PC-3 (cell line): ENCODE measurements at regions not wholly inside any gene's neighbourhood (a gene's known extent, or its start where the extent isn't known, plus 50 kb on each side); places are given as distances from the start of the nearest gene placed in this dataset.

Source experiments
- ATAC-seq: fragments of 200-7000 bp; cut with Tn5 transposase; 2 replicates; pipeline ENCODE4 v1.9.1; 2020; ENCODE audit warnings: mild to moderate bottlenecking, moderate library complexity
- BruUV-seq: library from RNA; stranded (reverse); fragments of 400-500 nt; replicated peaks from 2 replicates; lab custom pipeline; 2021; lab: Mats Ljungman, UMichigan
- CTCF ChIA-PET: fragments of 300-600 bp; sonication (Branson Sonifier 250); formaldehyde crosslinking; loops from one replicate; lab custom pipeline; 2022; ENCODE audit warnings: antibody characterized with exemption; lab: Charles Lee
- POLR2A ChIA-PET: fragments of 300-600 bp; sonication (Branson Sonifier 250); formaldehyde crosslinking; loops from one replicate; lab custom pipeline; 2022; ENCODE audit warnings: antibody characterized with exemption; ENCODE audit not compliant: unreplicated experiment; lab: Charles Lee
- DNase-seq: peaks from one replicate; pipeline ENCODE4 v3.0.0-alpha.2; 2015
- H2AFZ ChIP-seq: fragments of 300-600 bp; sonication (generic); 2 replicates; pipeline ENCODE4 v1.6.0; 2016; ENCODE audit warnings: antibody characterized with exemption, low read length
- H3F3A ChIP-seq: fragments of 300-600 bp; sonication (generic); one replicate; pipeline ENCODE4 v1.6.0; 2017; ENCODE audit warnings: antibody characterized with exemption, low read length, control low read depth, mild to moderate bottlenecking; ENCODE audit not compliant: unreplicated experiment
- H3K27ac ChIP-seq: fragments of 300-600 bp; sonication (generic); 2 replicates; pipeline ENCODE4 v1.5.1; 2016; ENCODE audit warnings: mild to moderate bottlenecking, low read length
- H3K27me3 ChIP-seq: fragments of 300-600 bp; sonication (generic); 2 replicates; pipeline ENCODE4 v1.6.1; 2016; ENCODE audit warnings: low read length, mixed read lengths
- H3K36me3 ChIP-seq: fragments of 300-600 bp; sonication (generic); 2 replicates; pipeline ENCODE4 v1.6.1; 2016; ENCODE audit warnings: low read depth, mixed run types, low read length, mixed read lengths
- H3K4me1 ChIP-seq: fragments of 300-600 bp; sonication (generic); 2 replicates; pipeline ENCODE4 v1.5.1; 2016; ENCODE audit warnings: low read length; ENCODE audit not compliant: insufficient read depth
- H3K4me2 ChIP-seq: fragments of 300-600 bp; sonication (generic); 2 replicates; pipeline ENCODE4 v1.6.0; 2016; ENCODE audit warnings: low read length
- H3K4me3 ChIP-seq: fragments of 300-600 bp; sonication (generic); 2 replicates; pipeline ENCODE4 v1.5.1; 2016; ENCODE audit warnings: mild to moderate bottlenecking, low read length, mixed read lengths
- H3K79me2 ChIP-seq: fragments of 300-600 bp; sonication (generic); 2 replicates; pipeline ENCODE4 v1.6.1; 2017; ENCODE audit warnings: low read length, mixed read lengths
- H3K9ac ChIP-seq: fragments of 300-600 bp; sonication (generic); 2 replicates; pipeline ENCODE4 v1.6.0; 2016; ENCODE audit warnings: mild to moderate bottlenecking, low read length
- H3K9me2 ChIP-seq: fragments of 300-600 bp; sonication (generic); replicated peaks from 2 replicates; pipeline ENCODE4 v1.6.1; 2016; ENCODE audit warnings: mixed run types, low read length, mixed read lengths
- H3K9me3 ChIP-seq: fragments of 300-600 bp; sonication (generic); 2 replicates; pipeline ENCODE4 v1.6.1; 2016; ENCODE audit warnings: low read length, mixed read lengths
- H4K20me1 ChIP-seq: fragments of 300-600 bp; sonication (generic); 2 replicates; pipeline ENCODE4 v1.6.1; 2016; ENCODE audit warnings: low read length, mixed read lengths
- EZH2 ChIP-seq: fragments of 300-600 bp; sonication (generic); IDR thresholded peaks from one replicate; pipeline ENCODE4 v1.6.1; 2017; ENCODE audit warnings: antibody characterized with exemption, mild to moderate bottlenecking, low read length; ENCODE audit not compliant: unreplicated experiment
- EZH2phosphoT487 ChIP-seq: fragments of 300-600 bp; sonication (generic); IDR thresholded peaks from 2 replicates; pipeline ENCODE4 v1.6.1; 2018; ENCODE audit warnings: mild to moderate bottlenecking, antibody characterized with exemption, low read length, borderline replicate concordance
- intact Hi-C: fragments of 100-400 bp; cut with micrococcal nuclease; formaldehyde crosslinking; loops from 2 replicates; pipeline ENCODE4 v1.9.0; 2023
- TF ChIP-seq, protein P1 (sequence below): fragments of 300-600 bp; sonication (generic); conservative IDR thresholded peaks from 2 replicates; pipeline ENCODE4 v1.5.1; 2017; ENCODE audit warnings: antibody characterized with exemption, low read depth, mild to moderate bottlenecking, low read length

GRCh38 chr5:117761186-117761585, 1186.6 kb upstream of the SEMA6A start:
- Histone ChIP-seq H3K9ac (no peak overlapping the region), H3K4me2 (no peak overlapping the region), H3F3A (no peaks in the 10 kb centered on the region), H3K9me3 (no peaks in the 10 kb centered on the region), H3K27ac (no peak overlapping the region), H3K27me3 (no peaks in the 10 kb centered on the region), H3K4me3 (no peak overlapping the region), H3K79me2 (no peaks in the 10 kb centered on the region), H3K36me3 (no peaks in the 10 kb centered on the region), H4K20me1 (no peaks in the 10 kb centered on the region), H3K4me1 (no peaks in the 10 kb centered on the region), H2AFZ (no peak overlapping the region), H3K9me2 (no peaks in the 10 kb centered on the region)
- POLR2A ChIA-PET: no interaction called here
- ATAC-seq: no peak
- intact Hi-C loops: no loop called here
- BruUV-seq: no TSS peak
- no peak for DNase-seq
- TF ChIP-seq EZH2 (no peak), EZH2phosphoT487 (no peak)
- TF ChIP-seq, protein P1, sequence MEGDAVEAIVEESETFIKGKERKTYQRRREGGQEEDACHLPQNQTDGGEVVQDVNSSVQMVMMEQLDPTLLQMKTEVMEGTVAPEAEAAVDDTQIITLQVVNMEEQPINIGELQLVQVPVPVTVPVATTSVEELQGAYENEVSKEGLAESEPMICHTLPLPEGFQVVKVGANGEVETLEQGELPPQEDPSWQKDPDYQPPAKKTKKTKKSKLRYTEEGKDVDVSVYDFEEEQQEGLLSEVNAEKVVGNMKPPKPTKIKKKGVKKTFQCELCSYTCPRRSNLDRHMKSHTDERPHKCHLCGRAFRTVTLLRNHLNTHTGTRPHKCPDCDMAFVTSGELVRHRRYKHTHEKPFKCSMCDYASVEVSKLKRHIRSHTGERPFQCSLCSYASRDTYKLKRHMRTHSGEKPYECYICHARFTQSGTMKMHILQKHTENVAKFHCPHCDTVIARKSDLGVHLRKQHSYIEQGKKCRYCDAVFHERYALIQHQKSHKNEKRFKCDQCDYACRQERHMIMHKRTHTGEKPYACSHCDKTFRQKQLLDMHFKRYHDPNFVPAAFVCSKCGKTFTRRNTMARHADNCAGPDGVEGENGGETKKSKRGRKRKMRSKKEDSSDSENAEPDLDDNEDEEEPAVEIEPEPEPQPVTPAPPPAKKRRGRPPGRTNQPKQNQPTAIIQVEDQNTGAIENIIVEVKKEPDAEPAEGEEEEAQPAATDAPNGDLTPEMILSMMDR: no peak
- CTCF ChIA-PET: no interaction called here

DNA sequence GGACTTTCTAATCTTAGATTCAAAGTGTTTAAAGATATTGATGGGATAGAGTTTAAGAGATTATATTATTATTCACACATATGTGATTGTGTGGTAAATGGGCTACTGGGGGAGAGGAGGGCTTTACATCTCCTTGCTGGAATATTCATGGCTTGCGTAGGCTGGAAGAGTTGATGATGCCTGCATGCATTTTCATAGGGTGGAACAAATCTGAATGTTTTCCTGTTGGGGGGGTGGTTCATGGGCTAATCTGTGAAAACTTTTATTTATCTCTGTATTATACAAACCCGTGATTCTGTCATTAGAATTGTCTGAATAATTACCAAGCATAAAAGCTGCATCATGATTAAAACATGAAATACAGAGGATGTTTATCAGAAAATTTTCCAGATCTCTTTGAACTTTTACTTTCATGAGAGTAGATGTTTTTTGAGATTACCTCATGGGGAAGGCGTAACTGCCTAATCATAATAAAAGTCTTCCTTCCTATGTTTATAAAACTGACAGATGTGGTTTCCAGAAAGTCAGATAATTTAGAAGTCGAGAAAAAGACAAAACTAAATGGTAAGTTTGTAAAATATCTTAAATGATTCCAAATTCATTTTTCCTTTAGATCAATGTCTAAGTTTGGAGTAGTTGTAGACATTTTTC, 1185.4 kb upstream of the SEMA6A start:
- no peak for DNase-seq
- CTCF ChIA-PET: no interaction called here
- no peaks in the 10 kb centered on the region for H3K4me1 ChIP-seq
- H3K4me3 ChIP-seq: no peak overlapping the region
- TF ChIP-seq, protein P1: no peak
- TF ChIP-seq EZH2phosphoT487 (no peak), EZH2 (no peak)
- intact Hi-C loops: no loop called here
- no peak for ATAC-seq
- no peaks in the 10 kb centered on the region for H4K20me1 ChIP-seq
- no peaks in the 10 kb centered on the region for H3K36me3 ChIP-seq
- no peak overlapping the region for H3K9ac ChIP-seq
- H3K9me2 ChIP-seq: no peaks in the 10 kb centered on the region
- POLR2A ChIA-PET: no interaction called here
- BruUV-seq: no TSS peak
- H3K79me2 ChIP-seq: no peaks in the 10 kb centered on the region
- H3F3A ChIP-seq: no peaks in the 10 kb centered on the region
- H3K9me3 ChIP-seq: no peaks in the 10 kb centered on the region
- no peak overlapping the region for H2AFZ ChIP-seq
- H3K27me3 ChIP-seq: no peaks in the 10 kb centered on the region
- no peak overlapping the region for H3K27ac ChIP-seq
- no peak overlapping the region for H3K4me2 ChIP-seq

GRCh38 chr5:117752403-117752802, 1177.8 kb upstream of the SEMA6A start:
- Histone ChIP-seq H3K9ac (no peak overlapping the region), H3K4me1 (no peaks in the 10 kb centered on the region), H3K4me2 (no peak overlapping the region), H3K36me3 (no peaks in the 10 kb centered on the region), H3K9me3 (no peaks in the 10 kb centered on the region), H3K27me3 (no peaks in the 10 kb centered on the region), H2AFZ (no peak overlapping the region), H4K20me1 (no peaks in the 10 kb centered on the region), H3K27ac (no peak overlapping the region), H3F3A (no peaks in the 10 kb centered on the region), H3K79me2 (no peaks in the 10 kb centered on the region), H3K9me2 (no peaks in the 10 kb centered on the region), H3K4me3 (no peak overlapping the region)
- ATAC-seq: no peak
- no TSS peak for BruUV-seq
- CTCF ChIA-PET: no interaction called here
- intact Hi-C loops: no loop called here
- DNase-seq: no peak
- TF ChIP-seq EZH2phosphoT487 (no peak), EZH2 (no peak)
- TF ChIP-seq, protein P1: no peak
- POLR2A ChIA-PET: no interaction called here
